COLO668 (cell line): ENCODE measurements at regions not wholly inside any gene's neighbourhood (a gene's known extent, or its start where the extent isn't known, plus 50 kb on each side); places are given as distances from the start of the nearest gene placed in this dataset.

Experiments
- DNase-seq: peaks from one replicate; lab custom pipeline; 2025; ENCODE audit not compliant: unreplicated experiment; lab: John Stamatoyannopoulos, UW

GRCh38 chr4:53920883-53921282, 143.5 kb downstream of the CHIC2 start:
- no peak for DNase-seq

- DNase-seq = no peak
These were observed 144.3 kb downstream of the CHIC2 start for GRCh38 chr4:53920116-53920515.

- DNase-seq = no peak
These were observed 144.9 kb downstream of the CHIC2 start for GRCh38 chr4:53919535-53919934.

GRCh38 chr4:53917729-53918128, 146.7 kb downstream of the CHIC2 start:
- DNase-seq = no peak

DNA sequence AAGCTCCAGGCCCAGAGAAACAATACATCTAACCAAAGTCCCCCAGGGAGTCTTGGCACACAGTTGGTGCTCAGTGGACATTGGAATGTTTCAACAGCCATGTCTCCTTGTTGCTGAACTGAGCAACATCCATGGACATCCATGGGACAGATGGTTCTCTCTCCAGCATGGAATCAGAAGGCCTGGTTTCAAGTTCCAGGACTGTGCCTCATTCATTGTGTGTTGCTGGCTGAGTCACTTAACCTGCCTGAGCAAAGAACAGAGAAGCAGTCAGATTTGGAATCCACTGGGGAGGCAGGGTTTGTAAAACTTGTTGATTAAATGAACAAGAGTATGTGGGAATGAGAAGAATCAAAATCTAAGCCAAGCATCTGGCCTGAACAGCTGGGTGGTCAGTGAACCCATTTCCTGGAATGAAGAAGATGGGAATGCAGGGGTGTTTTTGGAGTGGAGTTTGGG, 147.9 kb downstream of the CHIC2 start:
- no peak for DNase-seq

DNA sequence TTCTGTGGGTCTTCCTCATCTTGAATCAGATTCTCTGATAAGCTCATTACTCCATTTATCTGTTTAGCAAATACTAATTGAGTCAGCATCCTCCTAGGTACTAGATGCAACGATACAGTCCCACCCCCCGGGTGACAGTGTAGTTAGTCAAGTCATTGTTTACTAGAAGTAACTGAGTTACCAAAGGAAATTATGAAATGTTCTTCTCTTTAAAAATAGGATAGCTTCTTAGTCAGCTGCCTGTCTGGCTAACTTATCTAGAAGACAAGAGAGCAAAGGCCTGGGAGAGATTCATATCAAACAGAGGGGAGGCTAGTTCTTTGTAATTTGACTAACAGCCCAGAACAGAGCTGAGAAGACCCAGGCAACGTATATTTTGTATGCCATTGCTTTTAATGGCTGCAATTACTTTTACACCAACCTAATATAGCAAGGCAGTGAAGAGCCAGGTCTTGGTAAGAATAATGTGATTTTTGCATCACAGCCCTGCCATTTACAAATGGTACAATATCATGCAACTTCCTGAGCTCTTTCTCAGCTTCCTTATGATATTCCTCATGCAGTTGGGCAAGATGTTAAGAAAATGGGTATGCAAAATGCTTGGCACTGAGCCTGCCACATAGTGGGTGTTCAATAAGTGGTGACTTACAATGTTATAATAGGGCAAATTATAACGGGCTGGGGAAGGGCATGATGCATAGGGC, 149.9 kb downstream of the CHIC2 start:
- DNase-seq = no peak

DNA sequence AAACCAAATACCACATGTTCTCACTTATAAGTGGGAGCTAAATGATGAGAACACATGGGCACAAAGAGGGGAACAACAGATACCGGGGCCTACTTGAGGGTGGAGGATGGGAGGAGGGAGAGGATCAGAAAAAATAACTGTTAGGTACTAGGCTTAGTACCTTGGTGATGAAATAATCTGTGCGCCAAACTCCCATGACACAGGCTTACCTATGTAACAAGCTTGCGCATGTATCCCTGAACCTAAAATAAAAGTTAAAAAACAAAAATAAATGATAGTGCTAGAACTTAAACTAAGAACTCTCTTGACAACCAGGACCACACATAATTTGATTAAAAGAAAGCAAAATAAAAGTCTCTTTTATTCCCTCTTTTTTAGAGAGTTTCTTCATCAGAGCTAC, 150.6 kb downstream of the CHIC2 start:
- no peak for DNase-seq

GRCh38 chr4:53912766-53913497, 151.5 kb downstream of the CHIC2 start:
- no peak for DNase-seq

DNA sequence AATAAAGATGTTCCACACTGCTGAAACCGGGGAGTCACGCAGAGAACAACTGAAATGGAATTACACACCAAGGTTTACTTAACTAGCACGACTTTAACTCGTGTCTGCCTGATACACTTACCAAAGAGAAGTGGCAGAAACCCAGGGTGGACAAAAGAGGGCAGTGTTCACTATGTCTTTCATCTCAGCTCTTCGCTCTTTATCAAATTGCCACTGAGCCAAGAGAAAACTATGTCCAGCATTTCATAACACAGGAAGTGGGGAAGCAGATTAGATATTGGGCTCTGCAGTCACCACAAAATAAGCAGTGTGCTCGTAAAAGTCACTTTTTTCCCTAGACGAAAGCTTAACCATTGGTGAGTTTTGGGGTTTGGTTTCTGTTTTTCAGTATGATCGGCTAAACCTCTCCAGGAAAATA, 155.7 kb downstream of the CHIC2 start:
- peak; percentile 8 for DNase-seq

- DNase-seq = no peak
These were observed 156.6 kb downstream of the CHIC2 start for GRCh38 chr4:53907772-53908171.

DNA sequence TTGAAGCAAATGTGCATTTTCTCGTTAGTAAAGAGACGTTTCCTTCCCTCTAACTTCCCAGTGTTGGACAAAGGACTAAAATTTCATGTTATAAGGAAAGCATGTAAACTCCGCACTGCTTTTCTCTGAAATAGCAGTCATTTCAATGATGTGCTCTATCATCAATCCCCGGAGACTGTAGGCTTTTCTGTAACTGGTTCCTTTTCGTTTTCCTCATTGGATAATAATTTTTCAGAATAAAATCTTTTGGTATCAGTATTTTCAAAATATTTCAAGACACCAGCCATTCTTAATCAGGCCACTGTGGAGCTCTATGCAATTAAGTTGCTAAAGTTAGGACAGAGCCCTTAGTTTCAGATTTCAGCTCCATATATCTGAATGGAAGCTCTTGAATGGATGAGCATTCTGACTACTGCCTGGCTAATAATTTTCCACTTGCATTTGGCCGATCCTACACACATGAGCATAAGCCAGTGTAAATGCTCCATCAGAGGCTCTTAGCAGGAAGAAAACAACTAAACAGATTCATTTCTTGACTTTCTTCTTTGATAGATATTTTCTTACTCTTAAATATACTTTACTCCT, 157.7 kb downstream of the CHIC2 start:
- DNase-seq = no peak

- DNase-seq = no peak
These were observed 158.4 kb downstream of the CHIC2 start for GRCh38 chr4:53905941-53906377.

GRCh38 chr4:53905276-53905940, 159.0 kb downstream of the CHIC2 start:
- DNase-seq = no peak

GRCh38 chr4:53902786-53903185, 161.6 kb downstream of the CHIC2 start:
- no peak for DNase-seq

DNA sequence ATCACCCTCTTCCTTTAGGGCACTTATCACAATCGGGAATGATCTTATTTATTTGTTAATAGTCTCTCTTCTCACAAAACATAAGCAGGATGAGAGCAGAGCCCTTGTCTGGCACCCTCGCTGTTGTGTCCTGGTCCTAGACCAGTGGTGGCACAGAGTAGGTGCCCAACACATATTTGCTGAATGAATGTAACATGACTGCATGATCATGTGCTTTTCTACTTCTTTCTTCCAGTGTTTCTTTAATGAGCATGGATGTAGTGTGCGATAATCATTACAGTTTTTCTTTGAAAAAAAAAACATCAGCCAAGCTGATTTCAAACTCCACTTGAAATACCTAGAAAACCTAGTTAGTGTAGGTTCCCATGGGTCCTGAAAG, 164.1 kb downstream of the CHIC2 start:
- no peak for DNase-seq

DNA sequence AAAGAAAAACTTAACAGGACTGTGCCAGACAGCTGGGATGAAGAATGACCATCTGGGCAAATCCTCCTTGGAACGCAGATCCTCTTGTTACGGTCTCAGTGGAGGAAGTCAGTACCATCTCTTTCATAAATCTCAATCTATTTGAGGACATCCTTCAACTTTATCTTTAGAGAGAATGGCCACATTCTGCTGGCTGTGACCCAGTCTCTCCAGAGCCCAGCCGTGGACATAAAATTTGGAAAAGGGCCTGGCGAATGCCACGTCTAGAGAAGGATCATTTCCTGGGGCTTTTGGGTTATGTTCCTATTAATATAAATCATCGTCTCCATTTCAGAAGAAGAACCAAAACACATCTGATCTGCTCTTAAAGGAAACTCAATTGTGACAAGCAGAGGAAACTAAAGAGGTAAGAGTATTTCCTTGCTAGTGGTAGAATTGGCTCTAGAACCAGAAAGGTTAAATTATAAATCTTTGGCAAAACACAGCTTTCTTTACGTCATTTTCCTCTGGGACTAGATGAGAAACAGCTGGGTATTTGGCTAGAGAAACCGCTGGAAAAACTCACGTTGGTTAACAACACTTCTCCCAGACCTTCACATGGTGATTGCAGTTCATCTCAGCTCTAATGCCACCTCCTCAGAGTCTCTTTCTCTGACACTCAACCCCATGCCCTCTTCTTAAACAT, 164.7 kb downstream of the CHIC2 start:
- no peak for DNase-seq

GRCh38 chr4:53895137-53895536, 169.3 kb downstream of the CHIC2 start:
- DNase-seq = no peak

DNA sequence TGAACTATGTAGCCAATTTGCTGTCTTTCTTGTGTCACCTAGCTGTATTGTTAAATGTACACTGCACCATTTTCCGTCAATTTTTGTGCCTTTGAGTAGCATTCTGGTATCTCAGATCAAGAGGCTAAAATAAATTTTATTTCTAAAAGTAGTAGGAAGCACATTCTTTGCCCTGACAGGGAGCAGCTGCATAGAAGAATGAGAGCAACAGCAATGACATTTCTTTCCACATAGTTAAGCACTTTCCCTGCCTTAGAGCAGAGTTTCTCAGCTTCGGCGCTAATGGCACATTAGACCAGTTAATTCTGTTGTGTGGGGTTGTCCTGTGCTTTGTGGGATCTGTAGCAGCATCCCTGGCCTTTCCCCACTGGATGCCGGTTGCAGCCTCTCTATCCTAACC, 173.9 kb downstream of the CHIC2 start:
- DNase-seq = no peak

GRCh38 chr4:53889326-53890055, 174.9 kb downstream of the CHIC2 start:
- no peak for DNase-seq

- no peak for DNase-seq
These were observed 178.3 kb downstream of the CHIC2 start for GRCh38 chr4:53886090-53886489.
